ENCODE measurements at regions not wholly inside any gene's neighbourhood (a gene's known extent, or its start where the extent isn't known, plus 50 kb on each side); places are given as distances from the start of the nearest gene placed in this dataset.

- no peak for DNase-seq (ENCODE audit: low spot score in 2 of 2)
- Histone ChIP-seq H3K9me3 (no peaks in the 10 kb centered on the region), H3K4me3 (no peak overlapping the region), H3K27me3 (ENCODE audit: low read depth) (no peaks in the 10 kb centered on the region), H3K4me1 (no peaks in the 10 kb centered on the region), H3K36me3 (replicated peaks) (no peaks in the 10 kb centered on the region)
- in situ Hi-C loops (cut with MboI; ENCODE audit: low sequenced_read_pairs) = no loop called here
Observed at GRCh38 chr7:60706-61105, 131.7 kb upstream of the FAM20C start.

GRCh38 chr7:61111-61510, 131.3 kb upstream of the FAM20C start:
- Histone ChIP-seq H3K9me3 (no peaks in the 10 kb centered on the region), H3K36me3 (replicated peaks) (no peaks in the 10 kb centered on the region), H3K4me1 (no peaks in the 10 kb centered on the region), H3K4me3 (no peak overlapping the region), H3K27me3 (ENCODE audit: low read depth) (no peaks in the 10 kb centered on the region)
- in situ Hi-C loops (cut with MboI; ENCODE audit: low sequenced_read_pairs) = no loop called here
- DNase-seq (ENCODE audit: low spot score in 2 of 2) = no peak

- in situ Hi-C loops (cut with MboI; ENCODE audit: low sequenced_read_pairs) = no loop called here
- DNase-seq (ENCODE audit: low spot score in 2 of 2) = no peak
- Histone ChIP-seq H3K4me3 (no peak overlapping the region), H3K4me1 (no peaks in the 10 kb centered on the region), H3K9me3 (no peaks in the 10 kb centered on the region), H3K36me3 (replicated peaks) (no peaks in the 10 kb centered on the region), H3K27me3 (ENCODE audit: low read depth) (no peaks in the 10 kb centered on the region)
Observed at GRCh38 chr7:61576-62360, 130.6 kb upstream of the FAM20C start.

GRCh38 chr7:62361-63116, 129.8 kb upstream of the FAM20C start:
- no peak overlapping the region for H3K4me3 ChIP-seq
- DNase-seq (ENCODE audit: low spot score in 2 of 2) = no peak
- H3K4me1 ChIP-seq = no peaks in the 10 kb centered on the region
- H3K9me3 ChIP-seq = no peaks in the 10 kb centered on the region
- no peaks in the 10 kb centered on the region for H3K27me3 ChIP-seq (ENCODE audit: low read depth)
- in situ Hi-C loops (cut with MboI; ENCODE audit: low sequenced_read_pairs) = no loop called here
- H3K36me3 ChIP-seq (replicated peaks) = no peaks in the 10 kb centered on the region

DNA sequence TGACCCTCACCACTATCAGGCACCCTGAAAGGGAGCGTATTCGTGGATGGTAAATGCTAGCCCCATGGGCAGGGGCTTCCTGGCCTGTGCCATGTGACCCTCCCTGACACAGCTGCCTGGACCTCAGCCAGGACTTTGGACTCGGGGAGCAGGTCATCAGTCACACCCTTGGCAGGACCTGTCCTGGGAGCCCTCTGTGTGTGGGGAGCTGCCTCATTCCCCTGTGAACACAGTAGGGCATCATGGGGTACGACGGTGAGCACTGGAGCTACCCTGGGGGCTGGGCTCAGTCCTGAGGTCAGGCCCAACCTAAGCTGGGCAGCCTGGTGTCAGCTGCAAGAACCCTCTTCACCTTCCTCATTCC, 129.3 kb upstream of the FAM20C start:
- Histone ChIP-seq H3K36me3 (replicated peaks) (no peaks in the 10 kb centered on the region), H3K9me3 (no peaks in the 10 kb centered on the region), H3K27me3 (ENCODE audit: low read depth) (no peaks in the 10 kb centered on the region), H3K4me3 (no peak overlapping the region), H3K4me1 (no peaks in the 10 kb centered on the region)
- no peak for DNase-seq (ENCODE audit: low spot score in 2 of 2)
- in situ Hi-C loops (cut with MboI; ENCODE audit: low sequenced_read_pairs) = no loop called here

- no peaks in the 10 kb centered on the region for H3K36me3 ChIP-seq (replicated peaks)
- H3K4me1 ChIP-seq = no peaks in the 10 kb centered on the region
- no peaks in the 10 kb centered on the region for H3K27me3 ChIP-seq (ENCODE audit: low read depth)
- DNase-seq (ENCODE audit: low spot score in 2 of 2) = no peak
- in situ Hi-C loops (cut with MboI; ENCODE audit: low sequenced_read_pairs) = no loop called here
- H3K9me3 ChIP-seq = no peaks in the 10 kb centered on the region
- no peak overlapping the region for H3K4me3 ChIP-seq
Observed at GRCh38 chr7:63521-64021, 128.8 kb upstream of the FAM20C start.

GRCh38 chr7:64098-64915, 128.1 kb upstream of the FAM20C start:
- H3K27me3 ChIP-seq (ENCODE audit: low read depth) = no peaks in the 10 kb centered on the region
- H3K4me3 ChIP-seq = no peak overlapping the region
- no peaks in the 10 kb centered on the region for H3K9me3 ChIP-seq
- no peaks in the 10 kb centered on the region for H3K36me3 ChIP-seq (replicated peaks)
- H3K4me1 ChIP-seq = no peaks in the 10 kb centered on the region
- in situ Hi-C loops (cut with MboI; ENCODE audit: low sequenced_read_pairs) = no loop called here
- DNase-seq (ENCODE audit: low spot score in 2 of 2) = peak in 1 of 2 experiments; percentile 21

DNA sequence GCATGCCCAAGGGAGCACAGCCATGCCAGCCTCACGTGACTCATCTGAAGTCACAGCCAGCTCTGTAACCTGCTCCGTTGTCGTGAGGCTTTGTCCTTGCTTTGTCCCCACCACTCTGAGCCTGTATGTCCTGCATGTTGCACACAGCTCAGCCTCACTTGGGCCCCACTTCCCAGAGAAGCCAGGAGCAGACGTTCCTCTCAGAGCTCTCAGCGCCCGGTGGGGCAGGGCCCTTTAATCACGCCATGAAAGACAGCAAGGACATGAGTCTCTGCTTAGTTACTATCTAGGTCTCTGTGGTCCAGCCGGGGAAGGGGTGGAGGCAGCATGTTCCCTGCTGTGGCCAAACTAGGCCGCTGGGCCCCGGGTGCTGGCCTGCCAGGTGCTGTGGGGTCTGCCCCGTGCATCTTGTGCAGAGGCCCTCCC, 127.4 kb upstream of the FAM20C start:
- Histone ChIP-seq H3K27me3 (ENCODE audit: low read depth) (no peaks in the 10 kb centered on the region), H3K36me3 (replicated peaks) (no peaks in the 10 kb centered on the region), H3K9me3 (no peaks in the 10 kb centered on the region), H3K4me1 (no peaks in the 10 kb centered on the region), H3K4me3 (no peak overlapping the region)
- in situ Hi-C loops (cut with MboI; ENCODE audit: low sequenced_read_pairs) = no loop called here
- DNase-seq (ENCODE audit: low spot score in 2 of 2) = no peak

- H3K4me1 ChIP-seq = no peaks in the 10 kb centered on the region
- no peaks in the 10 kb centered on the region for H3K36me3 ChIP-seq (replicated peaks)
- no peaks in the 10 kb centered on the region for H3K27me3 ChIP-seq (ENCODE audit: low read depth)
- in situ Hi-C loops (cut with MboI; ENCODE audit: low sequenced_read_pairs) = no loop called here
- no peak overlapping the region for H3K4me3 ChIP-seq
- H3K9me3 ChIP-seq = no peaks in the 10 kb centered on the region
- no peak for DNase-seq (ENCODE audit: low spot score in 2 of 2)
Observed at GRCh38 chr7:65554-65953, 126.8 kb upstream of the FAM20C start.

DNA sequence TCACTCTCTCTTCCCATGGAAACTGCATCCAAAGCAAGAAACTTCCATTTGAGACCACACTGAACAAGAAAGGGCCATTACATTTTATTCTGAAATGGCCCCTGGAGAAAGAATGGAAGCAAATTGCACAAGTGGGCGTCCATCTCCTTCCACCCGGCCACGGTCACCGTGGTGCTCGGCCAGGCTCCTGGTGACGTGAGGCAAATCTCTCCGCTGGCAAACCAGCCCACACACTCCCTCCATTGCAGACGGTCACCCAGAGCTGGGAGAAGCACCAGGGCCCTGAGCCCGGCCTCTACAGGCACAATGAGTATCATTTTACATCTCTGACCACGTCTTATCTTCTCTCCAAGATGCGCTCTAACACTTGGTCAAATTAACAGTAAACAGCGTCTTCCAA, 126.1 kb upstream of the FAM20C start:
- Histone ChIP-seq H3K36me3 (replicated peaks) (no peaks in the 10 kb centered on the region), H3K4me1 (no peaks in the 10 kb centered on the region), H3K9me3 (no peaks in the 10 kb centered on the region), H3K4me3 (no peak overlapping the region), H3K27me3 (ENCODE audit: low read depth) (no peaks in the 10 kb centered on the region)
- no peak for DNase-seq (ENCODE audit: low spot score in 2 of 2)
- in situ Hi-C loops (cut with MboI; ENCODE audit: low sequenced_read_pairs) = no loop called here

DNA sequence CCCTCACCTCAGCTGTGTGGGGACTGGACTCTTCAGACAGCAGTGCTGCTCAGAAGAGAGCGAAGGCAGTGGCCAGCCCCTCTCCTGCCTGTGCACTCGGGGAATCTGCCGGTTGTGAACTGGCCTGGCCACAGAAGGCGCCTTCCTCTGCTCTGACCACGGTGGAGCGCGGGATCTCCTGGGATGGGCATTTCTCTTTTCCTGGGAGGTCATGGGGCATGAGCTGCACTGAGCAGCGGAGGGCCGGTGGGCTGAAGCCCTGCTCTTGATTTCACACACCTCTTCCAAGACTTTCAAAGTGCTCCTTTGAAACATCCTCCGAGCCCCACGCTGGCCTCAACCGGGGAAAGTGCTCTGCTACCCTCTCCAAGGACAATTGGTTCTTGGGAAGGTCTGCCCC, 125.6 kb upstream of the FAM20C start:
- DNase-seq (ENCODE audit: low spot score in 2 of 2) = no peak
- Histone ChIP-seq H3K36me3 (replicated peaks) (no peaks in the 10 kb centered on the region), H3K4me1 (no peaks in the 10 kb centered on the region), H3K9me3 (no peaks in the 10 kb centered on the region), H3K4me3 (no peak overlapping the region), H3K27me3 (ENCODE audit: low read depth) (no peaks in the 10 kb centered on the region)
- in situ Hi-C loops (cut with MboI; ENCODE audit: low sequenced_read_pairs) = no loop called here

GRCh38 chr7:67661-68395, 124.5 kb upstream of the FAM20C start:
- Histone ChIP-seq H3K4me1 (no peaks in the 10 kb centered on the region), H3K36me3 (replicated peaks) (no peaks in the 10 kb centered on the region), H3K9me3 (no peaks in the 10 kb centered on the region), H3K4me3 (no peak overlapping the region), H3K27me3 (ENCODE audit: low read depth) (no peaks in the 10 kb centered on the region)
- in situ Hi-C loops (cut with MboI; ENCODE audit: low sequenced_read_pairs) = no loop called here
- no peak for DNase-seq (ENCODE audit: low spot score in 2 of 2)

DNA sequence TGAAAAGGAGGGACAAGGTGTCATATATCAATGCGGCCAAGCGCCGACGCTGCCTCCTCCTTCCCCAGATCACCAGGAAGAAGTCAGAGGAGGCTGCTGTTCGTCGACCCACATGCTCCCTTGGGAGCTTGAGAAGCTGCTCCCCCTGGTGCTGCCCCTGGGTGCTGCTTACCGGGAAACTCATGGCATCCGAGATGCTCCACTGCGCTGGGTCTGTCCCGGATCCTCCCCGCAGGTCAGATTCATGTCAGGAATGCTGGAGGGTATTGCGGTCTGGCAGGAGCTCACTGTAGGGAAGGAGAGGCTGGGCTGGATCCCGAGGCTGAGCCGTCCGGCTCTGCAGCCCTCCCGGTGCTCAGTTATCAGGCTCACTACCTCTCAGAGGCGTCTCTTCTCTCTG, 123.7 kb upstream of the FAM20C start:
- in situ Hi-C loops (cut with MboI; ENCODE audit: low sequenced_read_pairs) = no loop called here
- Histone ChIP-seq H3K27me3 (ENCODE audit: low read depth) (no peaks in the 10 kb centered on the region), H3K4me3 (no peak overlapping the region), H3K36me3 (replicated peaks) (no peaks in the 10 kb centered on the region), H3K9me3 (no peaks in the 10 kb centered on the region), H3K4me1 (no peaks in the 10 kb centered on the region)
- no peak for DNase-seq (ENCODE audit: low spot score in 2 of 2)

Data from HAP-1 (cell line).